Mesenteric fat pad (tissue), 1 donor: ENCODE measurements at regions not wholly inside any gene's neighbourhood (a gene's known extent, or its start where the extent isn't known, plus 50 kb on each side); places are given as distances from the start of the nearest gene placed in this dataset.

Experiments
- DNase-seq: peaks from one replicate; pipeline ENCODE4 v3.0.0-alpha.2; 2020; ENCODE audit warnings: low spot score
- donor health status: DM: yes; HTN: yes; CAD: no.

- no peak for DNase-seq
These were observed 445.1 kb downstream of the AJAP1 start for GRCh38 chr1:5099558-5099957.

DNA sequence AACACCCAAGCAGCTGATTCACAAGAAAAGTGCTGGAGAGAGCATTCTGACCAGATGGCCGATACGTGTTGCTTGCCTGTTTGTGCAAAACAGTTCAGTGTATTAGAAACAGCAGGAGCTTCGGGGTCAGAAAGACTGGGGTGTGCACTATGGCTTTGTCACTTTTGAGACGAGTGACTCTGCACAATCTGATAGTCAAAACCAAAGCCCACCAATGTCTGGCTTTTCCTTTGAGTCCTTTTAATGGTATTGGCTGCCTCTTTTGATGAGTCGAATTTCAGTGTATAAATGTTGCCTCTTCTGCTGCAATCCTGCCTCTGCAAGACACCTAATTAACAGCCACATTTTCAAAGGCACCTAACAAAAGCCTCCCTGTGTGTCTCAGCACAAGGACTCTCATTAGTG is 444.6 kb downstream of the AJAP1 start:
- no peak for DNase-seq

- DNase-seq, result no peak
These were observed 438.6 kb downstream of the AJAP1 start for GRCh38 chr1:5093042-5093441.

DNA sequence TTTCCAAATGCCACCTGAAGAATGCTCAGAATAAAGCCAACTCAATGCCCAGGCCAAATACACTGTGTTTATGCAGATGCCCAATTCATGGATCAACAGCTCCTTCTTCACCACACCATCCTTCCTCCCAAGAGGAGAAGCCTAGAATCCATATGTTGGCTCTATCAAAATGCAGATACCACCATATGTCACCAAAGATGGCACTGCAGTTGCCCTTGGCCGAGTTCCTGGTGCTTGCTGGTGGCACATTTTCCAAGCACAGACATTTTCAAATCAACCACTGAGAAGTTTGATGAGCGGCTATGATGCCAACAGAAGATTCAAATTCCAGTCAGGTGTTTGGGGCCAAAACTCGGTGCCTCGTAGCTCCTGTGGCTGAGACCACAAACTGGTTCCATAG is 430.3 kb downstream of the AJAP1 start:
- DNase-seq, result no peak

DNA sequence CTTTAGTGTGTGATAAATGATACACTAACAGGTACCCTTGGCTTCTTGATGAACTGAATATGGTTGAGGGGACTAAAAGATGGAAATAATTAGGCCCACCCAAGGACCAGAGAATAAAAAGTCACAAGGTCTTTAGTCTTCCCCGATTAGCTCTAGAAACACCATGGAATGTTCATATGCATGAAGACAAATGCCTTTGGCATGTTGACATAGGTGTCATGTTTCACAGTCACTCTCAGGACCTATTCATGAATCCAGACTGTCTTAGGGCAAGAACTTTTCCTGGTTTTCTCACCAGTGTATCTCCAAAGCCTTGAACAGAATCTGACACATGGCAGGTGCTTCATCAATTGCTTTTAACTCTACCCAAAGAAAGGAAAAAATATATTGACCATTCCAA is 412.8 kb downstream of the AJAP1 start:
- no peak for DNase-seq

DNA sequence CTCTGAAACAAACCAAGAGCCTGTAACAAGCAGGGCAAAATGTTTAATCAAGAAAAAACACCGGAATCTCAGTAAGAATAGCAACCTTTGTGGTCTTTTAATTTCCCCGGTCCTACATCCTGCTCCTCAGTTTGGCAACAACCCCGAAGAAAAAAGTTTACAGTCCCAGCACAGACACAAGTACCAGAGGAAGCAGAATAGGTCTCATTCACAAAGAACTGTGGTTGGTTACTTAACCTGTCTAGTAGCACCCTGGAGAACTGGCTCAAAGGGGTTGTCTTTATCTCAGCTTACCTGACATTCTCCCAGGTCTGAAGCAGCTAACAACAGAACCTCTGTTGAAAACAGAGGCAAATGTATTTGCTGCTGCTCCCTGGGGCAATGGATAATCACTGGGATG is 399.3 kb downstream of the AJAP1 start:
- DNase-seq, result no peak

GRCh38 chr1:5029136-5029535 is 374.7 kb downstream of the AJAP1 start:
- DNase-seq, result no peak

DNA sequence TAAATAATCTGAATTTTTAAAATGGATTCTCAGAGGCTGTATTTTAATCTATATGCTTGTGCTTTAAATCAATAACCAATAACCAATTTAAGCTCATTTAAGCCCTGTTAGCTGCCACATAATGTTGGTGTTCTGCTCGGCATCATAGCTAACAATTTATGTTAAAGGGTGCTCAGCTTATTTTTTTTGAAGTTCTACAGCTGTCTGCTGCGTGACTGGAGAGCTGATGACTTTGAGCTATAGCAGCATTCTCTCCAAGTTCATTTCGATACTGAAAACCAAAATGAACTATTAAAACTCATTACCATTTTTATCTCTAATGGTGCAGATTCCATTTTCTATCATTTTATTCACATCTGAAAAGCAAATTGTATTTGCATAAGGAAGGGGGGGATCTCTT is 357.8 kb downstream of the AJAP1 start:
- DNase-seq, result no peak

DNA sequence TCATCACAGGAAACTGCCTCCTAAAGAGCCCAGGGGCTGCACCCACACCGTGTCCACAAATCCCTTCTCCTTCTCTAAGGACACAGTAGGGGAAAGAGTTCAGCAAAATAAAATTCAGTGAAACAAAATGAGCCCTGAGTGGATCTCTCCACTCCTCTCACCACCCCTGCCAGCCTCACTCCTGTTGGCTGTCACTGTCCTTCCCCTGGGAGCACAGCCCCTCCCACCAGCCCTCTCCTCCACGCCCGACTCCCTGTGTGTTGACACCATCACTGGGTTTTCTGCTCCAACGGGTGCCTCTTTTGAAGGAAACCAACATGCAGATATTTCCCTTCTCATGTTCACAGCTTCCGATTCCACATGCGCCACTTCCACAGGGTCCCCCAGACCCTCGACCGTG is 356.2 kb downstream of the AJAP1 start:
- DNase-seq, result no peak

DNA sequence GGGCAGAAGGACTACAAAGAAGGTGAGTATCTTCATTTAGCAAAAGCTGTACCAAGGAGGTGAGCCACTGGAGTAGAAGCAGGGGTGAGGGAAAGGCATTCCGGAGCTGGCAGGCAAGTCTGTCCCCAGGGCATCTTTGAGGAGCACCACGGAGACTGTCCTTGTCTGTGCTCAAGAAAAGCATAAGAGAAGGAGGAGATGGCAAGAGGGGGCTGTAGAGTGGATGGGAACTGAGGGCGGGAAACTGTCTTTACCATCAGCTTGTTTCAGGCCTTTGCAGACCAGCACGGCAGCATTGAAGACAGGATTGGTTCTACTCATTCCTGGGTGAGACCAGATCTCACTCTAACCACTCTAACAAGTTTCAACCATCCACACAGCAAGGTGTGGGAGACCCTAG is 355.8 kb downstream of the AJAP1 start:
- no peak for DNase-seq

DNA sequence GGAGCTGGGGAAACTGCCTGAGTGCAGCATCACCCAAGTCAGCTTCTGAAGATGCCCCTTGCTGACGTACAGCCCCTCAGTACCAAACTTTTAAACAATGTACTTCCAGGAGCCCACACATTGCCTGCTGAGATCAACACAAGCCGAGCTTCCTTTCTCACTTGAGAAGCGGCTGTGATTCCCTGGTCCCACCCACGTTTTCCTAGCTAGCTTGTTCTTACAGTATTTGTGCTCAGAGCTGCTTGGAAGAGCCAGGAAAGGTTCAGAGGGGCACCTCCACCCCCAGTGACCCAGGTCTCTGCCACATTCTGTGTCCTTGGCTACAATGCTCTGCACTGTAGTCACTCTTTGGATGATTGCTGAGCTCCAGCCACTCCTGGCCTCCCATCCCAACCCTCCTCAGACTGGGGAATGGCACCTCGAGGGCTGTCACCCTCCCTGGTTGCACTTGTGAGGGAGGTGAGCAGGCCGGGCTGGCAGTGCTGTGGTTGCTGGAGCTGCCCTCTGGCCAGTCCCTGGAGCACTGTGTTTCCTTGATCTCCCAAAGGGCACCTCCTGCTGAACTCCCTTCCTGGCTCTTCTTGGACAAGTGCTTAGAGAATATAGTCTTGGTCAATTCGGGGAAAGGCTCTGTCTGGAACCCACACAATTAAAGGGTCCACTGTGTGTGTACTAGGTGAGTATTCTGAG is 355.1 kb downstream of the AJAP1 start:
- peak; percentile 65 for DNase-seq

DNA sequence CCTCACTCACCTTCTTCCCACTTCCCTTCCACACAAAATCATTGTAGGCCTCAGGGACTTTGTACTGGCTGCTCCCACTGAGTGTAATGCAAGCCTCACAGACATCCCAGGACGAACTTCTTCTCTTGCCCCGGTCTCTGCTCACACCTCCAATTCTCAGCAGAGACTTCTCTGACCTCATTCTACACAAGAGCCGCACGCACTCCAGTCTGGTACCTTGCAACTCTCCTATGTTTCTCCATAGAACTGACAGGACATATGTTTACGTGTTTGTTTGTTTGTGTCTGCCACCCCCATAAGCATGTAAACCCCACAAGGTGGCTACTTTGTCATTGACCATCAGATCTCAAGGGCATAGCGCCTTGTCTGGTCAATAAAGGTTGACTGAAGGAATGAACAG is 350.8 kb downstream of the AJAP1 start:
- no peak for DNase-seq

- DNase-seq, result peak; percentile 49
These were observed 348.3 kb downstream of the AJAP1 start for GRCh38 chr1:5002676-5003075.

- peak; percentile 28 for DNase-seq
These were observed 347.1 kb downstream of the AJAP1 start for GRCh38 chr1:5001466-5001865.

DNA sequence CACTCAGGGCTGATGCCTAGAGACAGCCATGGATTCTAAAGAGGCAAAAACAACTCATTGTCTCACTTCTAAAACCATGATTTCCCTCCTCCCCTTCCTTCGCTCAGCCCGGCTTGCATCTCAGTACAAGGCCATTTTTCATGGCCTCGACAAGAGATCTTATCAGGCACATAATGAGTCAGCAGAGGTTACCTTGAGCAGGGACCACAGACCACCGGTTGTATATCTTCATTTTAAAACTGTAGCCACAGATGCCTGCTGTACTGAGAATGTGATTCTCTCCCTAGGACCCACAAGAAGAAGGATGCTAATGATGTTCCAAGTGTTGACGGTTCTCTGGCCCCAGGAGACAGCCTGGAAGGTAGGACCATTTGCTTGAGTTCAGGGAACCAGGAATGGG is 331.9 kb downstream of the AJAP1 start:
- no peak for DNase-seq

GRCh38 chr1:4984841-4985240 is 330.4 kb downstream of the AJAP1 start:
- DNase-seq, result peak; percentile 78

- DNase-seq, result peak; percentile 51
These were observed 325.8 kb downstream of the AJAP1 start for GRCh38 chr1:4980211-4980610.

DNA sequence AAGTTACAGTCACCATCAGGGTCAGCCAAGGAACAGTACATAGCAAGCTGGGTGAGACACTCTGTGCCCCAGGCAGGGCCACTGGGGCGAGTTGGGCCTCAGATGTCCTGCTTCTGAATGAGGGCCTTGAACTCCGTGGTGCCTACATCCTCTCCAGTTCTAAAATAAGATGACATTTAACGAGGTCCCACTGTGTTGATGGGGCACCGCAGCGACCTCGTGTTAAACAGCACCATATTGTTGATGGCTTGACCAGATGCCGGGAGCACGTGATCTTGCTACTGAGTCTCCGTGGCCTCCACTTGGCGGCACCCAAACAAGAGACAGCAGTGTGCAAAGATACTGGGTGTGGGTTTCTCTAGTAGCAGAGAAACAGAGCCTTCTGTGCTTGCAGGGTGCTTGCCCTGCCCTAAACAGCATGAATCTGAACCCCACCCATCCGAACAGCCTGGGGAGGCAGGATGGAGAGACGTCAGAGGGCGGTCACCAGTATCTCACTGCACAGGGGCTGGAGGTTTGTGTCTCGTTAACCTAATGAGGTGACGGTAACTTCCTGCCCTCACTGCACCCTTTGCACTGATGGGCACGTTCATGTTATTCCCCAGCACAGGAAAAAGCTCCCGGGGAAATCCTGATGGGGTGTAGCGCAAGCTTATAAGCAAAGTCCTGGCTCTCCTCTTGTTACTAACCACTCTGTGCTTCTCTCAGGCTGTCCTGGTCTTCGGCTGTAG is 324.4 kb downstream of the AJAP1 start:
- peak; percentile 62 for DNase-seq

DNA sequence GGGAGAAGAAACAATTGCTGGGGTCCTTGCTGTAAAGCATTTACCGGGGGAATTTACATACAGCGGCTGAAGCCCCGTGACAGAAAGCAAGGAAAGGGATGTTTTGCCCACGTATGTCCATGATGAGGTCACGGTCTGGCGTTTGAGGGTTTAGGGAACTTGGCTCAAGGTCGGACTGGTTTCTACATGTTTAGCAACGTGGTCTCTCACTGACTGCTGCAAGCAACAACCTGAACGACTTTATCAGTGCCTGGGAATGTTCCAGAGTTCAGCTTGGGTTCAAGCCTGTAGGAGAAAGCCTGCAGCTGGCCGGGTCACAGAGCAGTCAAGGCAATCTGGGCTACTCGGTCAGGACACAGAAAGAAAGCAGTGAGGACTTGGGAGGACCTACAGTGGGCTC is 323.3 kb downstream of the AJAP1 start:
- DNase-seq, result peak; percentile 43

DNA sequence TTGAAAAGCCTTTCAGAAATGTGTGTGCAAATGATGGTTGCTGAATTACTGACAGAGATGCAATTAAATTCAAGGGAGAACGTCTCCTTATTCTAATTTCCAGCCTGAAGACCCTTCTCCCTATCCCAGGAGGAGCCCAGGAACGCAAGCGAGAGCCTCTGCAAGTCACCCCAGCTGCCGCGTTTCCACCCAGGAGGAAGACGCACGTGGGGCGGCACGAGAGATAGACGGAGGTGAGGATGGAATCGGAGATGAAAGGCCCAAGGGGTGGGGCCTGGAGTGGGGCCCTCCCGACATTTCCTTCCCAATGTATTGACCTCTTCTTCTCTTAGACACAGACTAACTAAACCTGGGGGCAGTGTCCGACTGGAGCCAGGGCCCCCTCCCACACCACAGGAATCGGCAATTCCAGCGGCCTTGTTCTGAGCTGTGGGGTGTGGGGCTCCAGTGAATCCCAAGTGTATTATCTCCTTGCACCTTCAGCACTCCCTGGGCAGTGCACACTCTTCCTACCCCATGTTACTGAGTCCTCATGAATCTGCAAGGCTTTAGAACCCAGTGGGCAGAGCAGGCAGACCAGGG is 322.5 kb downstream of the AJAP1 start:
- peak; percentile 71 for DNase-seq

DNA sequence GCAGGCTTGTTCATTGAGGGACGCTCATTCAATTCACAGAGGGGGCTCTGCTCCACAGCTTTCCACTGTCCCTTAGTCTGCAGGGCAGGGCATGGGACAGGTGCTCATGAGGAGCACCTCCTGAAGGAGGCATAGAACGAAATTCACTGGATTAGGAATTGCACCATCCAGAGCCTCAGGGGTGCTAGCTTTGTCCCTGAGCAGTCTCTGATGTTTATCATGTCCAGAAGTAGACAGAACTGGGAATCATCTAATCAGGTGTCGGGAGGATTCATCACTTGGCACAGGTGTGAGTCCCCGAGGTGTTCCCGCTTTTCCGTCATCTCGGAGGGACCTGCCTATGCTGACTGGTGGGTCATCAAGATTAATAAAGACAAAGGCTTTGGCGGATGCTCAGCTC is 321.4 kb downstream of the AJAP1 start:
- DNase-seq, result peak; percentile 26

GRCh38 chr1:4974981-4975685 is 320.7 kb downstream of the AJAP1 start:
- peak; percentile 39 for DNase-seq
